ENCODE measurements at regions not wholly inside any gene's neighbourhood (a gene's known extent, or its start where the extent isn't known, plus 50 kb on each side); places are given as distances from the start of the nearest gene placed in this dataset.

DNA sequence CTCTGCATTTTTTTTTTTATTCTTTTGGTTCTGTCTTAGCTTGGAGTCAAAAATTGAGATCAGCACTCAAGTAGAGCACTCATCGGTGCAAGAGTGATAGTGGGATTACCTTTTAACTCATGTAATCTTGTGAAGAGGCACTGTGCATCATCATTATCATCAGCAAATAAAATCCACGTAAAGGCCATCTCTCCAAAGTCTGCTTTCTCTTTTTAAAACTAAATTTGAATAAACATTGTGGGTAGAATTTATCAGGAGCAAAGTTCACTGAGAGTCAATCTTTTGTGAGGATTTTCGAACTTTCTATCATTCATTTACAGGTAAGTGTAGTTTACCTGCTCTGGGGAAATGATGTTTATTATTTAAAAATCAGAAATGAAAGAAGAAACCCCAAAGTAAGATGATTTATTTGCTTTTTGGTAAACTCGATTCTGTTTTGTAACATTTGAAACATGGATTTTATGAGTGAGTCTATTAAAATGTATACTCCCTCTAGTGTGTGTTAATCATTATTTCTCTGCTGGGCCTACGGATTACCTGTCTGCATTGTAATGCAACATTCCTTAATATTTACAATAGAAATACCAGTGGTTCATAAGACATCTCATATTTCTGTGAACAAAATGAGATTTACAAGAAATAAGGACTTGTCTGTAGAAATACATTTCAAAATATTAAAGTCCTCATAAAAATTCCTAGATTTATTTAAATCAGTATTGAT, 327.7 kb upstream of the NAALADL2 start:
- DNase-seq (ENCODE audit: extremely low spot score, unreplicated experiment) = no peak
- no peaks in the 10 kb centered on the region for H3K4me1 Mint-ChIP-seq (ENCODE audit: unreplicated experiment)
- H3K4me3 Mint-ChIP-seq = no peak overlapping the region
- H3K36me3 Mint-ChIP-seq = peaks cover 3% of the 10 kb centered on the region
- H3K27ac Mint-ChIP-seq = no peak overlapping the region
- H3K27me3 Mint-ChIP-seq = no peaks in the 10 kb centered on the region
- TF ChIP-seq, protein P1, sequence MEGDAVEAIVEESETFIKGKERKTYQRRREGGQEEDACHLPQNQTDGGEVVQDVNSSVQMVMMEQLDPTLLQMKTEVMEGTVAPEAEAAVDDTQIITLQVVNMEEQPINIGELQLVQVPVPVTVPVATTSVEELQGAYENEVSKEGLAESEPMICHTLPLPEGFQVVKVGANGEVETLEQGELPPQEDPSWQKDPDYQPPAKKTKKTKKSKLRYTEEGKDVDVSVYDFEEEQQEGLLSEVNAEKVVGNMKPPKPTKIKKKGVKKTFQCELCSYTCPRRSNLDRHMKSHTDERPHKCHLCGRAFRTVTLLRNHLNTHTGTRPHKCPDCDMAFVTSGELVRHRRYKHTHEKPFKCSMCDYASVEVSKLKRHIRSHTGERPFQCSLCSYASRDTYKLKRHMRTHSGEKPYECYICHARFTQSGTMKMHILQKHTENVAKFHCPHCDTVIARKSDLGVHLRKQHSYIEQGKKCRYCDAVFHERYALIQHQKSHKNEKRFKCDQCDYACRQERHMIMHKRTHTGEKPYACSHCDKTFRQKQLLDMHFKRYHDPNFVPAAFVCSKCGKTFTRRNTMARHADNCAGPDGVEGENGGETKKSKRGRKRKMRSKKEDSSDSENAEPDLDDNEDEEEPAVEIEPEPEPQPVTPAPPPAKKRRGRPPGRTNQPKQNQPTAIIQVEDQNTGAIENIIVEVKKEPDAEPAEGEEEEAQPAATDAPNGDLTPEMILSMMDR (conservative IDR thresholded peaks at IDR 0.05) = no peak
- no peaks in the 10 kb centered on the region for H3K9me3 Mint-ChIP-seq

DNA sequence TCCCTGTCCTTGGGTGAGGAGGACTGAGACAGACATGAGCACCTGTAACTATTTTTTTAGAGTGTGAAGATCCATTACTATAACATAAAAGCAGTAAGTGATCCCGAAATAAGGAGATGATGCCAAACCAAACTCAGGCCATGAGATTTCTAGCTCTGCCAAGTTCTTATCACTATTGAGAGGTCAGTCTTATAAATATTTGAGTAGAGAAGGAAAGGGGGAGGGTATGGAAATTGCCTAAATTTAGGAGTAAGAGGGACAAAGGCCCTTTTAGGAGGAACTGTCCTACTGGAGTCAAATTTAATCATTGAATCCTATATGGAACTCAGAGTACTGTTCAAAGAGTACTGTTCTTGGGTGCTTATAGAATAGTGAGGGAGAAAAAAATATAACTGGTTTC, 326.9 kb upstream of the NAALADL2 start:
- Mint-ChIP-seq H3K36me3 (peaks cover 3% of the 10 kb centered on the region), H3K27me3 (no peaks in the 10 kb centered on the region), H3K27ac (no peak overlapping the region), H3K4me3 (no peak overlapping the region), H3K9me3 (no peaks in the 10 kb centered on the region), H3K4me1 (ENCODE audit: unreplicated experiment) (no peaks in the 10 kb centered on the region)
- no peak for DNase-seq (ENCODE audit: extremely low spot score, unreplicated experiment)
- TF ChIP-seq, protein P1 (conservative IDR thresholded peaks at IDR 0.05) = no peak

DNA sequence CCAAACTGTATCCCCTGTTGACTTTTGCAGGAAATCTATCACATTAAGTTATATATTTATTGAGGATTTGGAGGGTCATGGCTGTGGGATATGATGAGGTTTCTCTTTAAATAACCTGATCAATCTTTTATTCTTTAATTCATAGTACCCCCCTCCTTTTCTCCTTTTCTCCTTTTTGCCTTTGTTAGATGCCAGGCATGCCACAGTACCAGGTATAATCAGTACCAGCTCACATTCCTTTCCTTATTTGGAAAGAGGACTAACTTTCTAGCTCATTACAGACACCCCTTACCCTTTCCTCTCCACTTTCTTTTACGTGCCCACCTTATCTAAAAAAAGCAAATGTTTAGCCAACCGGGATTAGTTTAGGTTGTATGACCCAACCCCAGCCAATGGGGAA, 326.4 kb upstream of the NAALADL2 start:
- Mint-ChIP-seq H3K4me3 (no peak overlapping the region), H3K27ac (no peak overlapping the region), H3K4me1 (ENCODE audit: unreplicated experiment) (no peaks in the 10 kb centered on the region), H3K36me3 (peaks cover 3% of the 10 kb centered on the region), H3K27me3 (no peaks in the 10 kb centered on the region), H3K9me3 (no peaks in the 10 kb centered on the region)
- no peak for DNase-seq (ENCODE audit: extremely low spot score, unreplicated experiment)
- TF ChIP-seq, protein P1 (conservative IDR thresholded peaks at IDR 0.05) = no peak

DNA sequence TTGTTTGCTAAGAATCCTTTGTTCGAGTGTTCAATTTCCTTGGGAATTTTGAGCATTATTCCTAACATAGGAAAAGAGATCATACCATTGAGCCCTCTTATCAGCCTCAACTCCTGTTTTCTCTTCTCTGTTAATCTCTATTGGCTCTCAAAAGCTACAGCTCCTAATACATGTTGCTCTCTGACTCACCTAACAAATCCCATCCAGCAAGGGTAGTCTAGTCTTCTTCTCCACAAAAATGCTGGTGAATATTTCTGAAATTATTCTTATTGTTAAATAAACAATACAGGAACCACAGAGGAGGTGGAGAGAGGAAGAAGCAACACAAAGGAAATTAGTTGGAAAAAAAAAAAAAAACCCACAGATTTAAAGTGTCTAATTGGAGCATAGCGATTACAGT, 325.8 kb upstream of the NAALADL2 start:
- Mint-ChIP-seq H3K4me1 (ENCODE audit: unreplicated experiment) (no peaks in the 10 kb centered on the region), H3K9me3 (no peaks in the 10 kb centered on the region), H3K27me3 (no peaks in the 10 kb centered on the region), H3K36me3 (peaks cover 3% of the 10 kb centered on the region), H3K4me3 (no peak overlapping the region), H3K27ac (no peak overlapping the region)
- TF ChIP-seq, protein P1 (conservative IDR thresholded peaks at IDR 0.05) = no peak
- DNase-seq (ENCODE audit: extremely low spot score, unreplicated experiment) = no peak

DNA sequence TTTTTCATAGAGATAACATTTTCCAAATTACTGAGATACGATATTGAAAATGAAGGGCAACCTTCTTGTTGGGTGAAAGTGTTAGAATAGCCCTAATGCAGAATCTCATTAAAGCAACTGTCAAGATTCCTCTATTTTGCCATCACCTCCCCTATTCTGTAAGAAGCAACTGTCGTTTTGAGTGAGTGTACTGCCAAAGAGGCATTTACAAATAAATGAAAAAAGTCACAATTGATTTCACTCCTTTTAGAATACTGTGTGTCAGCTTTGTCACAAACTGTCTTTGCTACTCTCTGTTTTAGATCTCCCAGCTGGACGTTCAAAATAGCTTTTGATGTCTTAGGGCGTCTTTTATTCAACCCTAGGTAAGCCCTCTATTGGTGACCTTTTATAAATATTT, 322.8 kb upstream of the NAALADL2 start:
- Mint-ChIP-seq H3K4me1 (ENCODE audit: unreplicated experiment) (no peaks in the 10 kb centered on the region), H3K36me3 (no peaks in the 10 kb centered on the region), H3K27me3 (no peaks in the 10 kb centered on the region), H3K4me3 (no peak overlapping the region), H3K9me3 (no peaks in the 10 kb centered on the region), H3K27ac (no peak overlapping the region)
- TF ChIP-seq, protein P1 (conservative IDR thresholded peaks at IDR 0.05) = no peak
- no peak for DNase-seq (ENCODE audit: extremely low spot score, unreplicated experiment)
